GM21447 (cell line): ENCODE measurements at regions not wholly inside any gene's neighbourhood (a gene's known extent, or its start where the extent isn't known, plus 50 kb on each side); places are given as distances from the start of the nearest gene placed in this dataset.
"Not testable (repeated sequence)": the region's sequence is repeated elsewhere in the genome, so short reads cannot be mapped to it uniquely, and the experiment has no call there.

ENCODE experiments used
- ATAC-seq: cut with Tn5 transposase; IDR thresholded peaks from one replicate; pipeline ENCODE4 v1.9.1; 2021; ENCODE audit not compliant: unreplicated experiment

DNA sequence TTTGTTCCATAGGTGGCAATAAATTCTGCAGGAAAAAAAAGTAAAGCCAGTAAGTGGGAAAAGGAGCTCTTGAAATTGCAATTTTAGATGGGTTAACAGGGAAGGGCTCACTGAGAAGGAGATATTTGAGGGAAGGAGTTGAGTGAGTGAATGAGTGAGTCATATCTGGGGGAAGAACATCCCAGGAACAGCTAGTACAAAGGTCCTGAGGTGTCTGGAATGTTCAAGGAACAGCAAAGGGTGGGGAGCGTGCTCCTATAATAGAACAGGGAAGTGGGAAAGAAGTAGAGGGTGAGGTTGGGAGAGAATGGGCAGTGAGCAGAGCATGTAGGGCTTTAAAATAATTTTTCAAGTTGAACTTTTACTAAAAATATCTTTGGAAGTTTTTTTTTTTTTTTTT is 68.0 kb upstream of the PSME4 start:
- ATAC-seq, result no peak

DNA sequence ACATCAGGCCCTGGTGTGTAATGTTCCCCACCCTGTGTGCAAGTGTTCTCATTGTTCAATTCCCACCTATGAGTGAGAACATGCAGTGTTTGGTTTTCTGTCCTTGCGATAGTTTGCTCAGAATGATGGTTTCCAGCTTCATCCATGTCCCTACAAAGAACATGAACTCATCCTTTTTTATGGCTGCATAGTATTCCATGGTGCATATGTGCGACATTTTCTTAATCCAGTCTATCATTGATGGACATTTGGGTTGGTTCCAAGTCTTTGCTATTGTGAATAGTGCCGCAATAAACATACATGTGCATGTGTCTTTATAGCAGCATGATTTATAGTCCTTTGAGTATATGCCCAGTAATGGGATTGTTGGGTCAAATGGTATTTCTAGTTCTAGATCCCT is 60.5 kb upstream of the PSME4 start:
- not testable (repeated sequence) for ATAC-seq

DNA sequence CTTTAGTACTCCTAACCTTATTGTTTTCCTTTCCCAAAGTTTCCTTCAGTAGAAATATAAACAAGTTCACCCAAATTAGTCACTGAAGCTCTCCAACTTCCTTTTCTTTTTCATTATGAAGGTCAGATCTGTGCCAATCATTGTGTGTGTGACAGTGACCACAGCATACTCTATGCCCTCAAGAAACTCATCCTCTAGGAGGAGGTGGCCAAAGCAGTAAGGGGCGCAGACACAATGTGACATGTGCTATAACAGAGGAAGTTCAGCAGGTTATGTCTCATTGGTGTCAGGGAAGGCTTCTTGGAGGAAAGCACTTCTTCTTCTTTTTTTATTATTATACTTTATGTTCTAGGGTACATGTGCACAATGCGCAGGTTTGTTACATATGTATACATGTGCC is 60.0 kb upstream of the PSME4 start:
- ATAC-seq, result no peak

DNA sequence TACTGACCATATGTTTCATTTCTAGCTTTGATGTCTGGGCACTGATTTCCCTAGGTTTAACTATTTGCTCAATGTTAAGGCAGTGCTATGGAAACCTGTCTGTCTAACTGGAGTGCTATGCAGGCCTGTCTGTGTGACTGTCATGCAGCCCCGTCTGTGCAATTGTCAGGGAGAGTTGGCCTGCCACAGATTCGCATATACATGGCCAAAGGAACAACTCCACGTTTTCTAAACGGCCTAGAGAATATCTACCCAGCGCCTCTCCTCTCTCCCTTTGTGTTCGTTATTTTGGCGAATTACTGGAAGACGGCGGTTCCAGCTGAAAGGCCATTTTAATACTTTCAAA is 59.6 kb upstream of the PSME4 start:
- ATAC-seq, result no peak

DNA sequence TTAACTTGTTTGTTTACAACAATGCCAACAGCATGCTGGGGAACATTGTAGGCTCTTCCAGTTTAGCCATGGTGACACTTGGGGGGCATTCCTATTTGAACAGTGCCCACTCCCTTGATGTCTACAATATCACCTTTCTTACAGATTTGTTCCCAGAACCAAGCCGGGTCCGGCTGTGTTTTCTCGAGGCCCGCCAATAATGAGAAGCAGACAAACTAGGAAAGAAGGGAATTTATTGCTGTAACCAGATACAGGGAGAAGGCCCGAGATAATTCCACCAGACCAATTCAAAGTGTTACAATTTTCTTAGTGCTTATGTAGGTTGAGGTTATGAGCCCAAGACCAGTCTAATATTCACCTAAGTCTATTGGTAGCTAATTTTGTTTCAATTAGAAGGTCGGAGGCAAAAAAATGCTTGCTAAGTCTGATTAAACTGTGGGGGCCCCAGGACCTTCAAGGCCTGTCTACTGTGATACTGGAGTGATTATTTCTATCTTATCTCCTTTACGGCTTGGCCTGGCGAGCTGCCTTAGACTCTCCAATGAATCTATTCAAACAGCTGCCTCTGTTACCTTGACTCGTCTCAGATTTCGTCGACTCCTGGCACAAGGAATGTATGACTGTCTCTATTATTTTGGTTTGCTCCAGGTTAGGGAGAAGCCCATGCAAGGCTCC is 59.1 kb upstream of the PSME4 start:
- no peak for ATAC-seq

DNA sequence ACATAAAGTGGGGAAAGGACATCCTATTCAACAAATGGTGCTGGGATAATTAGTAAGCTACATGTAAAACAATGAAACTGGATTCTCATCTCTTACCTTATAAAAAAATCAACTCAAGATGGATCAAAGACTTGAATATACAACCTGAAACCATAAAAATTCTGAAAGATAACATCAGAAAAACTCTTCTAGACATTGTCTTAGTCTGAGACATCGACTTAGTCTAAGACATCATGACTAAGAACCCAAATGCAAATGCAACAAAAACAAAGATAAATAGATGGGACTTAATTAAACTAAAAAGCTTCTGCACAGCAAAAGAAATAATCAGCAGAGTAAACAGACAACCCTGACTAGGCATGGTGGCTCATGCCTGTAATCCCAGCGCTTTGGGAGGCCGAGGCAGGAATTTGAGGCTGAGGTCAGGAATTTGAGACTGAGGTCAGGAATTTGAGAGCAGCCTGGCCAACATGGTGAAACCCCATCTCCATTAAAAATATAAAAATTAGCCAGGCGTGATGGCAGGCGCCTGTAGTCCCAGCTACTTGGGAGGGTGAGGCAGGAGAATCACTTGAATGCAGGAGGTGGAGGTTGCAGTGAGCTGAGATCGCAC is 54.8 kb upstream of the PSME4 start:
- ATAC-seq, result not testable (repeated sequence)

DNA sequence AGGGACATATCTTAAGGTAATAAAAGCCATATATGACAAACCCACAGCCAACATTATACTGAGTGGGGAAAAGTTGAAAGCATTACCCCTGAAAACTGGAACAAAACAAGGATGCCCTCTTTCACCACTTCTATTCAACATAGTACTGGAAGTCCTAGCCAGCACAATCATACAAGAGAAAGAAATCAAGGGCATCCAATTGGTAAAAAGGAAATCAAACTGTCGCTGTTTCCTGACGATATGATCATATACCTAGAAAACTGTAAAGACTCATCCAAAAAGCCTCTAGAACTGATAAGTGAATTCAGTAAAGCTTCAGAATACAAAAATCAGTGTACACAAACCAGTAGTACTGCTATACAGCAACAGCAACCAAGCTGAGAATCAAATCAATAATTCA is 53.8 kb upstream of the PSME4 start:
- no peak for ATAC-seq

DNA sequence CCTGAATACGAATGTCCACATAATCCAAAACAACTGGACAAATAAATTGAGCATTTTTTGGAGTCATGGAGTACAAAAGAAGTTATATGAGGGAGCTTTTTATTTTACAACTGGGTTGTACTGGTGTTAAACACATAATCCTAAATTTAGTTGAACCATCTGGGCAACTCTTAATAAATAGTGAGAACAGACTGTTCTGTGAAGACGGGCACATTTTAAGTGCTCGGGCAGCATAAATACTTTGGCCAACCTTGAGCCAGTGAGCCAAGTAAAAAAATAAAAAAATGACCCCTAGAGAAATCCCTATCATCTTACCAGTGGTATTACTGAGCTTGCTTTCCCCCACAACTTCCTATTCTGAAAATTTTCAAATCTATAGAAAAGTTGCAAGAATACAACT is 50.9 kb upstream of the PSME4 start:
- ATAC-seq, result no peak

DNA sequence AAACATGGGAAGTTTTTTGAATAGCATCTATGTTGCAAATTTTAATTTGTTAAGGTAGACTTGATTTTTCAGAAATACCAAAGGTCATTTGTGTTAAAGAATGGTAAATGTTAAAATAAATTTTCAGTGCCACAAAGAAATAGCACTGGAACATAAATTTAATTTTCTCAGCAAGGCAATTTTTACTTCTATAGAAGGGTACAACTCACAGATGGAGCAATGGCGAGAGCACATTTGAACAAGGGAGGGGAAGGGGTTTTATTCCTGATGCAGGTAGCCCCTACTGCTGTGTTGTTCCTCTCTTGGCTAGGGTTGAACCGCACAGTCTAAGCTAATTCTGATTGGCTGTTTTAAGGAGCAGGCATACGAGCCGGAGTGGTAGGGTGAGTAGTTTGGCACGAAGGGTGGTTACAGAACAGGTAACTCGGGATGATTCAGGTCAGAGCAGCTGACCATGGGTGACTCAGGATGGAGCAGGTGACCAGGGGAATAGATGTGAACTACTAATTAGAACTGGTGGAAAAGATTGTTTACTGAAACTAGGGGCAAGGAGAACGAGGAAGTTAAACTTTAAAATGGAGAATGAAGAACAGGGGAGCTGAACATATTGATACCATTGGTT is 50.1 kb upstream of the PSME4 start:
- no peak for ATAC-seq
